GM18861 (cell line): ENCODE measurements at regions not wholly inside any gene's neighbourhood (a gene's known extent, or its start where the extent isn't known, plus 50 kb on each side); places are given as distances from the start of the nearest gene placed in this dataset.

Source experiments
- ATAC-seq: cut with Tn5 transposase; IDR thresholded peaks from one replicate; pipeline ENCODE4 v1.9.1; 2021; ENCODE audit not compliant: unreplicated experiment

DNA sequence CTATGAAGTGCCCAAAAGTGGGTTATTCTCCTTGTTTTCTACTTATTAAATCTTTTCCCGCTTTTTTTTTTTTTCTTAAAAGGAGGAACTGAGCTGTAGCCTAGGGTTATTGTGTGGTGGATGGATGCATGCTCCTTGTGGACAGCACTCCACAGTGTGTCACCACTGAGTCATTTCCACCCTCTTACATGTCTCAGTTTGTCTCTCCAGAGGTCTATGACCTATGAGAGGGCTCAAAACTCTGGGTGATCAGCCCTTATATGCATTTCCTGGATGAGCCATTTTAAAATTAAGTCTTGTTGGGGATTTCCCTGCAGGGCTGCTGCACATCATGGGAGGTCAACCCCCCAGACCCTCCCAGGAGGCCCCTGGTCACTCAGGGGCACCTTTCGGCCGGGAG is 102.2 kb upstream of the MOCS2 start:
- no peak for ATAC-seq

DNA sequence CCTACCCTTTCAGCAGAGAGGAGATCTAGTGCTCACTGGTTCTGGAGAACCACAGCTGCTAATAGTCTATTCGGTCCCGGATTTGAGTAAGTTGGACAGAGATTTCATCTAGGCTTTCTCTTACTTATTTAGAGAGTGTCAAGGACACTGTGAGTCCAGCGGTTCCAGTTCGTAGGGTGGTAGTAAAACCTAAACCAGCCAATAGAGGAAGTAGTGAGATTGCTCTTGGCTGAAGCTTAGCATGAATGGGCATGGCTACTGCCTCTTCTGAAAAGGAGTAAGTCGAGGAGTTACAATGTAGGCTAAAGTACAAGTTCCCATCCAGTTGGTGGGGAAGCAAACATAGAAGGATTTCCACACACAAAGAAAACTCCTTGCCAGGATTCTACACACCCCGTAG is 109.6 kb upstream of the MOCS2 start:
- ATAC-seq = no peak

DNA sequence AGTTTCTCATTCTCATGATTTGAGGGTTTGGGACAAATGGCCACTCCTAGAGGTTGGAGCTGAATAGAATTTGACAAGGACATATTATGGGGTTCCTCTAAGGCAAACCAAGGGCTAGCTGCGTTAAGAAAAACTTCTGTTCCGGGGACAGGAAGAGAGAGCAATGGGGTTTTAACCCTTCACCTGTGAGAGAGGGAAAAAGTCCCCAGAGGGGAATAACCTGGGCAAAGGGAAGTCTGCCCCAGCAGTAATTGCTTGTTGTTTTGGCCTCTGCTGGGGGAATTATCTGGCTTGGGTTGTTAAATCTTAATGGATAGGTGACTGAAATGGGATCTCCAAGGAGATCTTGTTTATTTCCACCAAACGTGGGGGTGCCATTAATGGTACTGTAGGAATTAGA is 110.1 kb upstream of the MOCS2 start:
- no peak for ATAC-seq

DNA sequence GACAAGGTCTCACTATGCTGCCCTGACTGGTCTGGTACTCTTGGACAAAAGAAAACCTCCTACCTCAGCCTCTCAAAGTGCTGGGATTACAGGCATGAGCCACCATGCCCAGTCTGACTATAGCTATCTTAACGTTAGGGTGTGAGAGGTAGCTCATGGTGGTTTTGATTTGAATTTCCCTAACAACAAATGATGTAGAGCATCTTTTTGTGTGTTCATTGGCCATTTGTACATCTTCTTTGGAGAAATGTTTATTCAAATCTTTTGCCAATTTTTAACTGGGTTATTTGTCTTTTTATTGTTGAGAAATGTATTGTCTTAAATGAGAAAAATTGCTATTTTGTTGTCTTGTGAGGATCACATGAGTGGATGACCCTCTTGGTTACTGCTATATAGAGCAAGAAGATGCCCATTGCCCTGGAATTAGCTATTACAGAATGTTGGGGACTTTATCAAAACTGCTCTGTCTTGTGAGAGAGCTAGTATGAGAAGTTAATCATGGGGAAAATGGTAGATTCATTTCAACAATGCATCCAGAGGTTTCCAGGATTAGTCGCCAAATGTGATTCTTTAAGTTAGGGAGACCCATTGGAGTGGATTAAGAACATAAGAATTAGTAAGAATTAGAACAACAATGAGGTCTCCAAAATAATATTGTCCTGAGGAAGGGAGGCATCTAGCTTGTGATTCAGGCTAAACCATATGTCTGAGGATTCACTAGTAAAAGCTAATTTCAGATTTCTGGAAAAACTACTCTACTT is 124.3 kb upstream of the MOCS2 start:
- ATAC-seq = no peak

DNA sequence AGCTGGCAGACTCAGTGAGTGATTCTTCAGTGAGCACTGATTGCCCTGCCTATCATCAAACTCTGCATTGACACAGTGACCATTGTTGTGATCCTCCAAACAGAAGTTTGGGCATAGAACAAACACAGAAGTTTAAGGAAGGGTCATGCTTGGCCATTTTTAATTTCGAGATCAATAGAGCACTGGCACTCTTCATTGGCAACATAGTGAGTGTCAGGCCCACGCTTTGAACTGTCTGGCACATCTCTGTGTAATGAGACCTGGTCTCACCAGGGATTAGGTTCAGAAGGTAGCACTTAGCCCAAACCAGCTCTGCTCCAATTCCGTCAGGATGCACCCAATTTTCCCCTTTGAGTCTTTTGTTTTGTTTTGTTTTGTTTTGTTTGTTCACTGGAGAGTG is 127.1 kb upstream of the MOCS2 start:
- no peak for ATAC-seq

DNA sequence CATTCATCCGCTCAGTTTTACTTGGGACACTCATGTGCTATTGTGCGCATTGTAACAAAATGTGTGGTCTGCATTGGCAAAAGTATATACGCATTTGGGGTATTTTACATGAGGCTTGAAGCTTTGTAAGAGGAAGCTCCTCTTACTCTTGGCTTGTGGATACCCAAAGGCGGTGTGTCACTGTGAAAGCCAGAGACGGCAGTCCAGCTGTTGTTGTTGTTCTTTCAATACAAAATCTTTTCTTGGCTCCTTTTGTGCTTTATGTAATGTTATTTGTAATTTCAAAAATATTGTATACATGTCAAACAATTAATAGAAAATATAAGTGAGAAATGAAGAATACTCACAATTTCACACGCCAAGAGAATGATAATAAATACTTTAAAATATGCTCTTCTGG is 128.3 kb upstream of the MOCS2 start:
- ATAC-seq = no peak

DNA sequence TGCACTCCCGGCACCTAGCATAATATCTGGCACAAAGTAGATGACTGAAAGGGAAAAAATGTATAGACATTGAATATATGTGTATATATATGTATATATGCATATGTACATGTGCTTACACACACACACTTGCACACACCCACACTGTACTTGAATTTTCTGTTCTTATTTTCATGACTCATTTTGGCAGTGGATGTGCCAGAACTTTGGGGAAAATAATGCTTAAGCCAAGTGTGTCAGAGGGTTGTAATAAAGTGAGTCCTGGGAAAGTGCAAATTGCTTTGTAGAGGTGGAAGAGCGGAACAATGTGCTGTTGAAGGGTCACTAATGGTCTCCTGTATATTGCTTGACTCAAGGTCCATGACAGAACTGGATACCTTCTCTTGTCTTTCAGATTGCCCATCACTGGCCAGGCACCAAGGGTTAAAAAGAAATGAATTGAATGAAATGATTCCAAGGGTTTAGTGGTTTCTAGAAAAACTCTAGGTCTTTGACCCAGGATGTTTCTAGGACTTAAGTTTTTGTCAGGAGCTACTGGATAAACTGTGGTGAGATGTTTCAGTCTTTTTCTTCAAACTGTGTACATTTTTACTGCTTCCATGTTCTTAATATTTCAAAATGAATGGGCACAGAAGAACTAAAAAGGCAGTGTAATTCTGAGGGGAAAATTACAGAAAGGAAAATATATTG is 129.9 kb upstream of the MOCS2 start:
- no peak for ATAC-seq

DNA sequence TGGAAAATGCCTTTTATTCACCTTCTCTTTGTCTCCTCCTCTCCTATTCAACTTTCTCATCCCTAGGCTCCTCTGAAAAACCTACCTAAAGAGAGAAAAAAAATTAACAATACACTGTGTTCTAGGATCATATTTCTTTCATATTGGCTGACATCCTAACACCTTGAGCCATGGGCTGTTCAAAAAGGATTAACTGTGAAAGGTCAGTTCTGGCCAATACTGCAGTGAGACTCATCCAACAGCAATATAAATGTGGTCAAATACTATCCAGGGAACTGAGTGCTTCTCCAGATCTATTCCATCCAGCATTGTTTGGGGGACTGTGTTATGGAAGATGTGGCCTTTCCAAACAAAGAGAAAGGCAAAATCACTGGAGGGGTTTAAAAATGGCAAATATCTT is 131.1 kb upstream of the MOCS2 start:
- ATAC-seq = no peak

DNA sequence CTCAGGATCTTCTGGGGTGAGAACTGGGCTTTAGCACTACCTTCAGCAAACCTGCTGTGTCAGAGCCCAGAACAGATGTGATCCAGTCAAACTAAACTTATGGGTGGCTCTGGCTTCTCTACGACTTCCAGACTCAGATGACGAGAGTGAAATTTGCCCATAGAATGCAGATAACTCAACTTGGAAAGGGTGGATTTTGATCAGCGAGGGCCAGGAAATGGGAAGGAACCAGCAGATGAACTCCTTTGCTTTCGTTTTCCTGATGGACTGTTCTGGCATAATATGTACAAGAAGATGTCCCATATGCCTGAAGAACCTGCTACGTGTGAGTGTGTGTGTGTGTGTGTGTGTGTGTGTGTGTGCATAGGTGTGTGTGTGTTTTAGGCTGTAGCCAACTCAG is 132.0 kb upstream of the MOCS2 start:
- ATAC-seq = no peak

DNA sequence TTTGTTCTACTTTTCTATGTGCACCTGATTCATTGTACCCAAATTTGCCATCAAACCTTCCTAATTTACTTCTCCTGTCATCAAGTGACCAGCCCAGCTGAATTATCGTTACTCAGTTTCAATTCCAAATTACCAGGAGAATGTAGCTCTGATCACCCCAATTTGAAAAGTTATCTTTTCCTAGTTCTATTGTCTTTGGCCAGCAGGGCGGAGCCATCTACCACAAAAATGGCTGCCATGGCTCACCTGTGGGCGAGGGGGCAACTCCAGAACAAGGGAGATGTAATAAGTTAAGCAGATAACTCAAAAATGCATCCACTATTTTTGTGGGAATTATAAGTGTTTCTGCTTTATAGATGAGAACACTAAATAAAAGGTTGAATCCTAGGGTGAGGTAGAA is 133.8 kb upstream of the MOCS2 start:
- ATAC-seq = no peak

DNA sequence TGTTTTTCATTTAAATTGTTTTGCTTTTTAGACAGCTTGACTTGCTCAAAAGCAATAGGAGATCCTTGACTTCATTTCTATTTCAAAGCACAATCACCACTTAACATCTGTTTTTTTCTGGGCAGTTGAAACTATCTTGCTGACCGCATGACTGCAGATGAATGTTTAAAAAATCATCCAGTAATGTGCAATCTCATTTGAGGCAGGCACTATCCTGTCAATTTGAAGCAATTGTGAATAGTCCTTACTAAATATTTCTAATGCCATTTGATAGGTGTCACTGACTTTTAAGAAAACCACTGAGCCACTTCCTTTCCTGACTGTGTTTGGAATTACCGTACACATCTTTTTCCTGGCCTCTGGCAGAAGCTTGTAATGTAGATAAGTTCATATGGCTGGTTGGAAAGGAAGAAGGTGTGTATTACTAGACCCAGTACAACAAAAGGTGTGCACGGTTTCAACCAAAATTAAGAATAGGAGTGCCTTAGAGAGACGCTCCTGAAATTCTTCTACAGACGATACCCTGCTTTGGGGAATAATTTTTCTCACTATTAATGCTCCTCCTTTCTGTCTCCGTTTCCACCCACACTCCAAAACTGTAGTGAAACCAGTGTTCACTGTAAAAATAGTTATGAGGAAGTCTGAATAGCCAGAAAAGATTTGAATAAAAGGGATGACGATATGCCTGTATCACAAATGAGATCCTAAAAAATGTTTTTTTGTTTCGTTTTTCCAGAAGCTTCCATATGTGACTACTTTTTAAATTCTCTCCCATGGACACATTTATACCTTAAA is 136.7 kb upstream of the MOCS2 start:
- no peak for ATAC-seq

DNA sequence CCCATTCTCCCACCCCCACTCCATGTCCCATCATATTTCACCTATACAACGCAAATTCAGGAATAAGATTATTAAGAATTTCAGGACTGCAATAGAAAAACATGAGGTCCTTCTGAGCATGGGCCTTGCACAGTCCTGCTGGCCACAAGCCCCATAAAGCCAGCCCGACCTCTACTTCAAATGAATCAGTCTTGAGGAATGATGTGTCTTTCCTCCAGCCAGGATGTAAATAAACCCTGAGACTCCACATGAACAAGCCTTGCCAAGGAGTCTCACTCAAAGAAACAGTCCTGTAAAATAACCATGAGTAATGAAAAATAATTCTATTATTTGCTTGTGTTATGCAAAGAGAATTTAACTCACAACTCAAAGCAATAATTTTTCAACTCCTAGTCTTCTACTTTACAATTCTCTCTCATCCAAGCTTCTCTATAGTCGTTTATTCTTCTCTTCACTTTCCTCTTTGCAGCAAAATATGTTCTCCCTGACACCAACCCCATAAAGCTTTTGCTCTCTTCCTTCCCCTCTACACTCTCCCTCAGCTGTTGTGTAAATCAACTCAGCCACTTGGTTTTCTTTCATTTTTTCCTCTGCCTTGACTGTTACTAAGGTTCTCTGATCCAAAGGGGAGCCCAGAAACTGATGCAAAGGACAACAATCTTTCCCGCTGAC is 140.1 kb upstream of the MOCS2 start:
- no peak for ATAC-seq

DNA sequence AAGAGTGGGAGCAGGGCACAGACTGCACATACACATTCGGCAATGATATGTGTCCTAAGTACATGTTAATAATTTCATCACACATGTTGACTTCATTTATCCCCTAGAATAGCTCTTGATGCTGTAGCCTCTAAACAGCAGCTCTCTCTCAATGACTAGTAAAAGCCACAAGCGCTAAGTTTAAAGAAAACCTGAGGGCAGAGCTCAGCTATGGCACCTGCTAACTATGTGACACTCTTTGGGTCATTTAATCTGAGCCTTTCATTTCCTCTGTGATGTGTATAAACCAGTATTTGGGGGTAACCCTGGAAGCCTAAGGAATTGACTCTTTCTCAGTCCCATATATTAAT is 140.6 kb upstream of the MOCS2 start:
- no peak for ATAC-seq

DNA sequence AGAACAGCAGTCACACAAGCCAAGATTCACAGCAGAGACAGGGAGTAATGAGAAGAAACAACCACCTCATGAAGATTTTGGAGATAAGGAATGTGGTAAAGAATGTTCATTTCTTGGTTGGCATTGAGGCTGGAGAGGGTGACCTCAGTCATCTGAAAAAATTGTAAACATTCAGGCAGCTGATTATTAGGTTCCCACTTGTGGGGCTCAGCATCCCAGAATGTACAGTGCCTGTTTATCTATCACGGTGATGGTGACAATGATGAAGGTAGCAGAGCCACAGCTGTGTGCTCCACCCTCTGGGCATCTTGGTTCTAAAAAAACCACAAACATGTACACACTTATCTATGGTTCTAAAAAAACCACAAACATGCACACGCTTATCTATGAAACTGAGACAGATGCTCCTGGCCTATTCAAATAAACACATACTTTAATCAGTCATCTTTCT is 143.9 kb upstream of the MOCS2 start:
- no peak for ATAC-seq

DNA sequence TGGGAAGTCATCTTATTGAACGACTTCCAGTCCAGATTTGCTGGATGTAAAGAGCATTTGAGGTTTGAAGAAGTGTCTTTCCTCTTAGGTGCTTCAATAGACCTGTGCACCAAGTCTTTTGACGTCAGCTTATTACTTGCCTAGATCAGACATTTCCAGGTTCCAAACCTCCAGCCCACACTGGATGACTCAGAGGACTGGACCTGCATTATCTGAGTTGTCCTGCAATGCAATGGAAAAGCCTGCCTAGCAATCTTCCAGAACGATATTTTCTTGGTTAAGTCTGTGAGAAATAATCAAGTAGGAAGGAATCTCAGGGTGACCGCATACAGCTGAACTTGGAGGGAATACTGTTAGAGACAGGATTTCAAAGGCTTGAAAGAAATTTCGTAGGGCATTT is 147.2 kb upstream of the MOCS2 start:
- no peak for ATAC-seq

DNA sequence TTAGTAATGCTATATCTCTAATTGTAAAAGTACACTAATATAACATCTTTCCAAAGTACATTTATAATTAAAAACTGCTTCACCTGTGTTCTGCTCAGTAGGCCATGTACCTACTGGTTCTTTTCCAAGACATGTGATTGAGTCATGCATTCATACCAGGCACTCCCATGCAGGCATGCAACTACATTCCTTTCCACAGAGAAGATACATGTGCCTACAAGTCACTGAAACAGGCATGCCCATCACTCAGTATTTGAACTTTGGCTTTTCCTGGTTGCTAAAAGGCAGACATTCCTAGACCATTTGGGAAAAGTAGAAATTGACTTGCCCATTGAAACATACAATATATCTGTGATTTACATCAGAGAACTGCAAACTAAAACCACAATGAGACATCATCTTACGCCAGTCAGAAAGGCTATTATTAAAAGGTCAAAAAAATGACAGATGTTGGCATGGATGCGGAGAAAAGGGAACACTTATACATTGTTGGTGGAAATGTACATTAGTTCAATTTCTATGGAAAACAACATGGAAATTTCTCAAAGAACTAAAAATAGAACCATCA is 148.3 kb upstream of the MOCS2 start:
- ATAC-seq = no peak

DNA sequence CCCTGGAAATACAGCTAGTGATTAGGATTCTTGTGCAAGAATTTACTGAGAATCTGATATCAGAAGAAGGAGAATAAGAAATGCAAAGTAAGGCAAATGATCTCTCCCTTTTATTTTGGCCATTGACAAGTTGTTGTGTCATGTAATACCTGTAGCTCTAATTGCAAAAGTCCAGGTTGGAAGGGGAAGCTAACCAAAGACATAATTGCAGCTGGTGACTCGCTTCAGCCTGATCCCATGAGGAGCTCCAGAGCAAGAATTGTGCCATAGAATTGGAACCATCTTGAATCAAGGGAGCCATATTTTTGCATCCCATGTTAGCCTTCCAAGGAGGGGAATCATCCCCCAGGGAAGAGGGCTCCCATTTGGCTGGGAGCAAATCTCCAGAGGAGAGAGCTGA is 149.6 kb upstream of the MOCS2 start:
- ATAC-seq = no peak

DNA sequence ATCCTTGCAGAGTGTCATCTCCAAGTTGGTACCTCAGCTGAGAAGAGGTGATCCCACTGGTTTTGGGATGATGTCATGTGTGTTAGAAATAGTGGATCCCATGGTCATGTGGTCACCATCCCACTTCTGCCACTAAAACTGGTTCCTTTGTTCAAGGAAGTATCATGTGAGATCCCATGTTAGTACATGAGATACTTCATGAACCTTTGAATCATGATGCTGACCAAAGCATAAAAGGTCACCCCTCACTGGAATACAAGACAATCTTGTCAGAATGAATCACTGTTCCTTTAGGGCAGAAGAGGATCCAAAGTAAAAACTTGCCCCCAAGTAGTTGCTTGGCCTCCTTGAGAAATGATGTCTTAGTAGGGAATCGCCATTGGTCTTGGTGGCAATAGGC is 150.9 kb upstream of the MOCS2 start:
- ATAC-seq = no peak

DNA sequence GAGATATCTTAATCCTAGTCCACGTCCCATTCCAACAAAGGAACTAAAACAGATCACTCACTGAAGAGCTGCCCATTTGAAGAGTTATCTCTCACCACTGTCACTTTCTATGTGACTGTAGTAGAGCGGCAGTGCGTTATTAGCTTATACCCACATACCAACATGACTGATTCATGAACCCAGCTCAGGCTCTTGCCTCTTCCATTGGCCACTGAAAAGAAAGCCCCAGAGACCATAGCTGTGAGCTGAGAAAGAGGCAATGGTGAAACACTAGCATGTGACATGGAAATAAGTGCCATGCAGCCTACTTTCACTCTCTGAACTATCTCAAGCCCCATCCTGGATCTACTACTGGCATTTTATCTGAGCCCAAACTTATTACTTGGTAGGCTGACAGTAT is 151.7 kb upstream of the MOCS2 start:
- no peak for ATAC-seq

DNA sequence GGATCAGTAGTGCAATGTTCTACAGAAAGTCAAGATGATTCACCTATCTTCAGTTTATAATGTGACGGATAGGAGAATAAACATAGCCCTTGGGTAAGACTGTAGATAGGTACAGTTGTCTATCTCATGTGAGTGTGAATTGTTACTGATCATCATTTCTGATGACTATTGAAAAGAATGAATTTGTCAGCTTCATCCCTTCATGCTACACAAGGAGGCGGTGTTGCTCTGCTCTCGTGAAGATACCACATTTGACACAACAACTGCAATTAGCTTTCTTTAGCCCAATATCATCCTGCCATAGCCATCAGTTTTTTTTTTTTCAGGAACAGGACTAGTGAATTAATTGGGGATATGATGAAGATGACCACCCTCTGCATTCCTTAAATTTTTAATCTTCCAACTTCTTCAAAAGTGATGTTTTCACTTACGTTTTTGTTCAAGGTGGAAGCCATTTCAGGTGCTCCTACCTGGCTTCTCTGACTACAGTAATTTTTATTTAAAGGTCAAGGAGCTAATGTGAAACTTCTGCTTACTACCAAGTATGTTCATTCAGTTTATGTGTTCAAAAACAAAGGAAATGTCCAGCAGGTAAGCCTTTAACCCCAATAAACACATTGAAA is 152.9 kb upstream of the MOCS2 start:
- no peak for ATAC-seq

DNA sequence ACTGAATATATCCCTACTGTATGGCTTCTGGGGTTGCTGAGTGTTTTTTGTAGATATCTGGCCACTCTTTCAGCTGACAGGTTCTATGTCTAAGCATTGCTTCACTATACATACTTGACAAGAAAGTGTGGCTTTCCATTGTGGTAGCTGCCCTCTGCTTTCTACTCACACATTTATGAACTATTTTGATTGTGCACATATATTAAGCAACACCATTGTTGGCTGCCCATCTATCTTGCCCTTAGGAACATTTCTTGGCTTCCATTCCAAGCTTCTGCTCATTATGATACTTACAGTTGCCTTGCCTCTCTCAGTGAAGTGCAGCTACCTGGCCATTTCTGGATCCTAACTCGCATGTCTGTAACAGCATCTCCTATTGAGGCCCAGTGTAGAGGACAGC is 153.6 kb upstream of the MOCS2 start:
- ATAC-seq = no peak
